ENCODE measurements at regions not wholly inside any gene's neighbourhood (a gene's known extent, or its start where the extent isn't known, plus 50 kb on each side); places are given as distances from the start of the nearest gene placed in this dataset.

DNA sequence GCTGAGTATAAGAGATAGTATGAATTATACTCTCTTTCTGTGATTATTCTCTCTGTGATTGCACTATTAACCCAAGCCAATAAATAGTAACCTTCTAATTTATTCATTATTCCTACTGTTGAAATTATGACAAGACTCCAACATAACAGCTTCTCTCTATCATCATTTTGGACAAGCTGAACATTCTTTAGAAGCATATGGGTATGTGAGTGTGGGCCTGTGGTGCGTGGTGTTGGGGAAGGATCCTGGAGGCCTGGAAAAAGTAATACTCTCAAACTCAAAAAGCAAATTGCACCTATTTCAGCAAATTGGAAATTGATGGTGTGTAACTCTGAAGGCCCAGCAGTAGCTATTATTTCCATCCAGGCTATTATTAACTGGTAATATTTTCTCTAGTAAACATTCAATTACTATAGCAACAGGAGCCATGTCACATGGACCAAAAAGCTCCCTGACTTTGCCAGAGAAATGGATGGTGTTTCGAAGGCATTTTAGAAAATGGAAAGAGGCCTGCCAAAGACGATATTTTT, 502.8 kb downstream of the LTN1 start:
- TF ChIP-seq, protein P1, sequence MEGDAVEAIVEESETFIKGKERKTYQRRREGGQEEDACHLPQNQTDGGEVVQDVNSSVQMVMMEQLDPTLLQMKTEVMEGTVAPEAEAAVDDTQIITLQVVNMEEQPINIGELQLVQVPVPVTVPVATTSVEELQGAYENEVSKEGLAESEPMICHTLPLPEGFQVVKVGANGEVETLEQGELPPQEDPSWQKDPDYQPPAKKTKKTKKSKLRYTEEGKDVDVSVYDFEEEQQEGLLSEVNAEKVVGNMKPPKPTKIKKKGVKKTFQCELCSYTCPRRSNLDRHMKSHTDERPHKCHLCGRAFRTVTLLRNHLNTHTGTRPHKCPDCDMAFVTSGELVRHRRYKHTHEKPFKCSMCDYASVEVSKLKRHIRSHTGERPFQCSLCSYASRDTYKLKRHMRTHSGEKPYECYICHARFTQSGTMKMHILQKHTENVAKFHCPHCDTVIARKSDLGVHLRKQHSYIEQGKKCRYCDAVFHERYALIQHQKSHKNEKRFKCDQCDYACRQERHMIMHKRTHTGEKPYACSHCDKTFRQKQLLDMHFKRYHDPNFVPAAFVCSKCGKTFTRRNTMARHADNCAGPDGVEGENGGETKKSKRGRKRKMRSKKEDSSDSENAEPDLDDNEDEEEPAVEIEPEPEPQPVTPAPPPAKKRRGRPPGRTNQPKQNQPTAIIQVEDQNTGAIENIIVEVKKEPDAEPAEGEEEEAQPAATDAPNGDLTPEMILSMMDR (IDR thresholded peaks at IDR 0.05): no peak
- TF ChIP-seq, protein P2, sequence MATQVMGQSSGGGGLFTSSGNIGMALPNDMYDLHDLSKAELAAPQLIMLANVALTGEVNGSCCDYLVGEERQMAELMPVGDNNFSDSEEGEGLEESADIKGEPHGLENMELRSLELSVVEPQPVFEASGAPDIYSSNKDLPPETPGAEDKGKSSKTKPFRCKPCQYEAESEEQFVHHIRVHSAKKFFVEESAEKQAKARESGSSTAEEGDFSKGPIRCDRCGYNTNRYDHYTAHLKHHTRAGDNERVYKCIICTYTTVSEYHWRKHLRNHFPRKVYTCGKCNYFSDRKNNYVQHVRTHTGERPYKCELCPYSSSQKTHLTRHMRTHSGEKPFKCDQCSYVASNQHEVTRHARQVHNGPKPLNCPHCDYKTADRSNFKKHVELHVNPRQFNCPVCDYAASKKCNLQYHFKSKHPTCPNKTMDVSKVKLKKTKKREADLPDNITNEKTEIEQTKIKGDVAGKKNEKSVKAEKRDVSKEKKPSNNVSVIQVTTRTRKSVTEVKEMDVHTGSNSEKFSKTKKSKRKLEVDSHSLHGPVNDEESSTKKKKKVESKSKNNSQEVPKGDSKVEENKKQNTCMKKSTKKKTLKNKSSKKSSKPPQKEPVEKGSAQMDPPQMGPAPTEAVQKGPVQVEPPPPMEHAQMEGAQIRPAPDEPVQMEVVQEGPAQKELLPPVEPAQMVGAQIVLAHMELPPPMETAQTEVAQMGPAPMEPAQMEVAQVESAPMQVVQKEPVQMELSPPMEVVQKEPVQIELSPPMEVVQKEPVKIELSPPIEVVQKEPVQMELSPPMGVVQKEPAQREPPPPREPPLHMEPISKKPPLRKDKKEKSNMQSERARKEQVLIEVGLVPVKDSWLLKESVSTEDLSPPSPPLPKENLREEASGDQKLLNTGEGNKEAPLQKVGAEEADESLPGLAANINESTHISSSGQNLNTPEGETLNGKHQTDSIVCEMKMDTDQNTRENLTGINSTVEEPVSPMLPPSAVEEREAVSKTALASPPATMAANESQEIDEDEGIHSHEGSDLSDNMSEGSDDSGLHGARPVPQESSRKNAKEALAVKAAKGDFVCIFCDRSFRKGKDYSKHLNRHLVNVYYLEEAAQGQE (IDR thresholded peaks at IDR 0.05; ENCODE audit: insufficient read depth in 1 of 2, low read depth in 2 of 2, low read length in 1 of 2): no peak
- TF ChIP-seq POLR2AphosphoS5 (IDR thresholded peaks at IDR 0.05; ENCODE audit: low read depth, low read length): no peak
- no peak for TF ChIP-seq TCF7L2 (IDR thresholded peaks at IDR 0.05; ENCODE audit: low read depth, low read length)
- no peak for TF ChIP-seq SIN3A (IDR thresholded peaks at IDR 0.05; ENCODE audit: borderline replicate concordance, insufficient read depth, low read depth, low read length)
